NB4 (cell line): ENCODE measurements at regions not wholly inside any gene's neighbourhood (a gene's known extent, or its start where the extent isn't known, plus 50 kb on each side); places are given as distances from the start of the nearest gene placed in this dataset.

ENCODE experiments used
- POLR2A ChIP-seq: IDR thresholded peaks from 2 replicates; pipeline ENCODE4 v1.6.1; 2011; ENCODE audit warnings: mild to moderate bottlenecking; ENCODE audit not compliant: insufficient read length; ENCODE audit errors: extremely low read depth
- TF ChIP-seq, protein P1 (sequence below): IDR thresholded peaks from one replicate; pipeline ENCODE4 v1.5.1; 2012; ENCODE audit warnings: low read depth, low read length
- TF ChIP-seq, protein P2 (sequence below): IDR thresholded peaks from 2 replicates; pipeline ENCODE4 v1.6.1; 2011; ENCODE audit warnings: low read depth, low read length

DNA sequence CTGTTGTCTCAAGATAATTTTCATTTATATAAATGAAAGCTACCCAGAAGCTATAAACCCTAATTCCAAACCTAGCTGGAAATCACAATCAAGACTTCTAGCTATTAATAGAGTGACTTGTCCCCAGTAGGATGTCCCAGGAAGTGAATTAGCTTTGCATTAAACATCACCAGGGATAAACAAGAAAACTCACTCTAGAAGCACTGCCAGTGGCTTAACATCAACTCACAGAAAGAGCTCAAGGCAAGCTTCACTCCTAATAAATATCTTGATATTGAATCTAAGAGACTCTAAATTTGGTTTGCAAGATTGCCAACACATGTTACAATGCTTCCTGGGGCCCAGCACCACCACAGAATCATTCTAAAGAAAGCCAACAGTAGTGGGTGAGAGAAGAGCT lies 468.7 kb upstream of the FAM241A start:
- TF ChIP-seq, protein P1, sequence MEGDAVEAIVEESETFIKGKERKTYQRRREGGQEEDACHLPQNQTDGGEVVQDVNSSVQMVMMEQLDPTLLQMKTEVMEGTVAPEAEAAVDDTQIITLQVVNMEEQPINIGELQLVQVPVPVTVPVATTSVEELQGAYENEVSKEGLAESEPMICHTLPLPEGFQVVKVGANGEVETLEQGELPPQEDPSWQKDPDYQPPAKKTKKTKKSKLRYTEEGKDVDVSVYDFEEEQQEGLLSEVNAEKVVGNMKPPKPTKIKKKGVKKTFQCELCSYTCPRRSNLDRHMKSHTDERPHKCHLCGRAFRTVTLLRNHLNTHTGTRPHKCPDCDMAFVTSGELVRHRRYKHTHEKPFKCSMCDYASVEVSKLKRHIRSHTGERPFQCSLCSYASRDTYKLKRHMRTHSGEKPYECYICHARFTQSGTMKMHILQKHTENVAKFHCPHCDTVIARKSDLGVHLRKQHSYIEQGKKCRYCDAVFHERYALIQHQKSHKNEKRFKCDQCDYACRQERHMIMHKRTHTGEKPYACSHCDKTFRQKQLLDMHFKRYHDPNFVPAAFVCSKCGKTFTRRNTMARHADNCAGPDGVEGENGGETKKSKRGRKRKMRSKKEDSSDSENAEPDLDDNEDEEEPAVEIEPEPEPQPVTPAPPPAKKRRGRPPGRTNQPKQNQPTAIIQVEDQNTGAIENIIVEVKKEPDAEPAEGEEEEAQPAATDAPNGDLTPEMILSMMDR: no peak
- TF ChIP-seq POLR2A: no peak
- TF ChIP-seq, protein P2, sequence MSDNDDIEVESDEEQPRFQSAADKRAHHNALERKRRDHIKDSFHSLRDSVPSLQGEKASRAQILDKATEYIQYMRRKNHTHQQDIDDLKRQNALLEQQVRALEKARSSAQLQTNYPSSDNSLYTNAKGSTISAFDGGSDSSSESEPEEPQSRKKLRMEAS: no peak
